CD14-positive monocyte (primary cell): ENCODE measurements at regions not wholly inside any gene's neighbourhood (a gene's known extent, or its start where the extent isn't known, plus 50 kb on each side); places are given as distances from the start of the nearest gene placed in this dataset.

Experiments used
- DNase-seq, 3 donors: peaks; one replicate each; pipeline ENCODE4 v3.0.0-alpha.2; 2011 to 2022
- H2AFZ ChIP-seq: 2 replicates; pipeline ENCODE4 v1.6.0; 2012; ENCODE audit warnings: mild to moderate bottlenecking, low read depth, low read length, inconsistent platforms; ENCODE audit not compliant: insufficient read depth, poor library complexity, severe bottlenecking
- H3K27ac ChIP-seq, 2 donors: 1 replicate in 1 of 2; 2 replicates in 1 of 2; pipeline ENCODE4 v1.5.1; 2012 to 2013; ENCODE audit warnings: low read length in 2 of 2, control low read depth in 1 of 2, inconsistent platforms in 1 of 2, low read depth in 1 of 2, mild to moderate bottlenecking in 1 of 2
- H3K27me3 ChIP-seq, 2 donors: one replicate each; pipeline versions ENCODE4 v1.6.0 to v1.6.1; 2011 to 2013; ENCODE audit warnings: low read length in 2 of 2; ENCODE audit not compliant: control insufficient read depth in 2 of 2, insufficient read depth in 2 of 2
- H3K36me3 ChIP-seq, 2 donors: replicated peaks in 1 of 2; 1 replicate in 1 of 2; 2 replicates in 1 of 2; pipeline versions ENCODE4 v1.5.1 to v1.6.1; 2012 to 2013; ENCODE audit warnings: low read length in 2 of 2, control low read depth in 1 of 2, inconsistent platforms in 1 of 2, mild to moderate bottlenecking in 1 of 2; ENCODE audit not compliant: insufficient read depth in 2 of 2, control insufficient read depth in 1 of 2
- H3K4me1 ChIP-seq, 2 donors: 1 replicate in 1 of 2; 2 replicates in 1 of 2; pipeline versions ENCODE4 v1.5.1 to v1.6.1; 2012 to 2013; ENCODE audit warnings: low read length in 2 of 2, control low read depth in 1 of 2, inconsistent platforms in 1 of 2, mild to moderate bottlenecking in 1 of 2, moderate library complexity in 1 of 2; ENCODE audit not compliant: insufficient read depth in 2 of 2, control insufficient read depth in 1 of 2
- H3K4me2 ChIP-seq: replicated peaks from 2 replicates; pipeline ENCODE3; 2012; ENCODE audit warnings: low read length, moderate library complexity, mild to moderate bottlenecking; ENCODE audit not compliant: poor library complexity, severe bottlenecking; ENCODE audit errors: extremely low read depth
- H3K4me3 ChIP-seq, 3 experiments: fragments of 200-600 bp in 1 of 3; sonication (generic) in 1 of 3; replicated peaks in 1 of 3; 1 replicate in 2 of 3; 2 replicates in 1 of 3; pipeline ENCODE4 v1.5.1; 2011 to 2013; ENCODE audit warnings: low read length in 3 of 3, mild to moderate bottlenecking in 3 of 3, control low read depth in 2 of 3, low read depth in 2 of 3, inconsistent platforms in 1 of 3, moderate library complexity in 1 of 3
- H3K79me2 ChIP-seq: 2 replicates; pipeline ENCODE4 v1.6.0; 2012; ENCODE audit warnings: mild to moderate bottlenecking, control low read depth, inconsistent platforms, low read length, moderate library complexity; ENCODE audit not compliant: insufficient read depth
- H3K9ac ChIP-seq: 2 replicates; pipeline ENCODE4 v1.6.0; 2017; ENCODE audit warnings: low read length, mild to moderate bottlenecking; ENCODE audit not compliant: insufficient read depth, poor library complexity, severe bottlenecking
- H3K9me3 ChIP-seq, 2 donors: replicated peaks in 1 of 2; 1 replicate in 1 of 2; 2 replicates in 1 of 2; pipeline versions ENCODE4 v1.5.1 to v1.6.1; 2012 to 2013; ENCODE audit warnings: low read length in 2 of 2, control low read depth in 1 of 2; ENCODE audit not compliant: control insufficient read depth in 1 of 2, insufficient read depth in 1 of 2
- H4K20me1 ChIP-seq: 2 replicates; pipeline ENCODE4 v1.6.0; 2012; ENCODE audit warnings: mild to moderate bottlenecking, low read length, control low read depth, moderate library complexity; ENCODE audit not compliant: insufficient read depth
- H3K27ac Mint-ChIP-seq, 7 donors: one replicate each; pipeline ENCODE4 v1.8.0; 2020; ENCODE audit warnings: mild to moderate bottlenecking in 7 of 7, mixed read lengths in 7 of 7, moderate library complexity in 6 of 7, inconsistent platforms in 2 of 7
- H3K27me3 Mint-ChIP-seq, 3 donors: one replicate each; pipeline ENCODE4 v1.8.0; 2021 to 2022; ENCODE audit warnings: low read depth in 3 of 3, mild to moderate bottlenecking in 3 of 3, mixed read lengths in 3 of 3, moderate library complexity in 3 of 3, inconsistent platforms in 1 of 3
- H3K36me3 Mint-ChIP-seq, 2 donors: one replicate each; pipeline ENCODE4 v1.8.0; 2020; ENCODE audit warnings: mixed read lengths in 2 of 2, inconsistent platforms in 1 of 2, mild to moderate bottlenecking in 1 of 2
- H3K4me1 Mint-ChIP-seq: one replicate; pipeline ENCODE4 v1.8.0; 2020; ENCODE audit warnings: mild to moderate bottlenecking, mixed read lengths
- H3K4me3 Mint-ChIP-seq, 2 donors: one replicate each; pipeline ENCODE4 v1.8.0; 2020; ENCODE audit warnings: mild to moderate bottlenecking in 2 of 2, mixed read lengths in 2 of 2, moderate library complexity in 1 of 2
- H3K9me3 Mint-ChIP-seq, 7 donors: one replicate each; pipeline ENCODE4 v1.8.0; 2020 to 2022; ENCODE audit warnings: mixed read lengths in 7 of 7, mild to moderate bottlenecking in 6 of 7, moderate library complexity in 6 of 7, inconsistent platforms in 2 of 7
- CTCF ChIP-seq: fragments of 200-600 bp; IDR thresholded peaks from one replicate; pipeline ENCODE4 v1.8.0; 2022; ENCODE audit warnings: antibody characterized with exemption, mild to moderate bottlenecking
- WGBS: methylation state at CpG from one replicate; pipeline ENCODE4 v1.1.5; 2013; ENCODE audit warnings: missing lambda C conversion rate; ENCODE audit not compliant: insufficient coverage; 5-methylcytosine and 5-hydroxymethylcytosine counted together
- intact Hi-C, 2 donors: fragments of 100-400 bp; cut with micrococcal nuclease; formaldehyde crosslinking; loops; one replicate each; pipeline versions ENCODE4 v1.15.0 to v1.15.1; 2023

- no peak overlapping the region for H3K4me2 ChIP-seq
- H3K4me1 Mint-ChIP-seq: peaks cover 1% of the 10 kb centered on the region
These were observed 143.4 kb upstream of the APC start for GRCh38 chr5:112594095-112594850.

GRCh38 chr5:112594941-112595340 is 142.7 kb upstream of the APC start:
- Histone ChIP-seq H3K4me1 (no peaks in the 10 kb centered on the region), H3K9ac (no peak overlapping the region), H3K4me3 (no peak overlapping the region), H3K4me2 (no peak overlapping the region), H3K9me3 (no peaks in the 10 kb centered on the region), H3K36me3 (no peaks in the 10 kb centered on the region), H3K27me3 (peaks cover 2 to 3% of the 10 kb centered on the region in 2 donors), H2AFZ (no peak overlapping the region), H3K27ac (no peak overlapping the region), H3K79me2 (no peaks in the 10 kb centered on the region), H4K20me1 (no peaks in the 10 kb centered on the region)
- no peak for TF ChIP-seq CTCF
- no peak overlapping the region for H3K4me3 Mint-ChIP-seq
- H3K9me3 Mint-ChIP-seq: peaks cover 0 to 1% (median 0%) of the 10 kb centered on the region in 7 donors
- no peak for DNase-seq
- H3K27ac Mint-ChIP-seq: no peak overlapping the region
- intact Hi-C loops: no loop called here
- H3K27me3 Mint-ChIP-seq: peaks cover 1 to 8% (median 6%) of the 10 kb centered on the region in 3 donors
- peaks cover 1% of the 10 kb centered on the region for H3K4me1 Mint-ChIP-seq
- no peaks in the 10 kb centered on the region for H3K36me3 Mint-ChIP-seq
- no CpG with 5 or more reads among the region's 1 CpG for WGBS

More at GRCh38 chr5:112594095-112594850, 143.4 kb upstream of the APC start:
- no peak overlapping the region for H3K27ac Mint-ChIP-seq
- Histone ChIP-seq H3K36me3 (no peaks in the 10 kb centered on the region), H3K79me2 (no peaks in the 10 kb centered on the region), H3K4me1 (no peaks in the 10 kb centered on the region), H2AFZ (no peak overlapping the region), H3K27ac (no peak overlapping the region), H3K9me3 (no peaks in the 10 kb centered on the region), H3K4me3 (no peak overlapping the region), H4K20me1 (no peaks in the 10 kb centered on the region), H3K27me3 (peaks cover 2 to 3% of the 10 kb centered on the region in 2 donors), H3K9ac (no peak overlapping the region)
- WGBS: 77% methylated on average over 3 of the region's 6 CpGs
- no peak for TF ChIP-seq CTCF
- peaks cover 1 to 8% (median 6%) of the 10 kb centered on the region in 3 donors for H3K27me3 Mint-ChIP-seq
- no peak for DNase-seq
- intact Hi-C loops: no loop called here
- H3K4me3 Mint-ChIP-seq: no peak overlapping the region
- peaks cover 0 to 1% (median 0%) of the 10 kb centered on the region in 7 donors for H3K9me3 Mint-ChIP-seq
- no peaks in the 10 kb centered on the region for H3K36me3 Mint-ChIP-seq
